Suprapubic skin (tissue), 4 donors: ENCODE measurements at regions not wholly inside any gene's neighbourhood (a gene's known extent, or its start where the extent isn't known, plus 50 kb on each side); places are given as distances from the start of the nearest gene placed in this dataset.

Experiments used
- EP300 ChIP-seq: sonication (generic); formaldehyde crosslinking; IDR thresholded peaks from one replicate; pipeline ENCODE4 v1.6.1; 2017; ENCODE audit warnings: antibody characterized with exemption
- POLR2AphosphoS5 ChIP-seq, 3 donors: sonication (generic); formaldehyde crosslinking; IDR thresholded peaks; one replicate each; pipeline ENCODE4 v1.6.1; 2017; ENCODE audit warnings: antibody characterized with exemption in 3 of 3
- TF ChIP-seq, protein P1 (sequence below), 2 donors: fragments of 200-600 bp in 1 of 2; fragments of 450-650 bp in 1 of 2; sonication (generic) in 1 of 2; IDR thresholded peaks; one replicate each; pipeline ENCODE4 v1.5.1; 2016 to 2019; ENCODE audit warnings: antibody characterized with exemption in 2 of 2, mild to moderate bottlenecking in 1 of 2, moderate library complexity in 1 of 2

DNA sequence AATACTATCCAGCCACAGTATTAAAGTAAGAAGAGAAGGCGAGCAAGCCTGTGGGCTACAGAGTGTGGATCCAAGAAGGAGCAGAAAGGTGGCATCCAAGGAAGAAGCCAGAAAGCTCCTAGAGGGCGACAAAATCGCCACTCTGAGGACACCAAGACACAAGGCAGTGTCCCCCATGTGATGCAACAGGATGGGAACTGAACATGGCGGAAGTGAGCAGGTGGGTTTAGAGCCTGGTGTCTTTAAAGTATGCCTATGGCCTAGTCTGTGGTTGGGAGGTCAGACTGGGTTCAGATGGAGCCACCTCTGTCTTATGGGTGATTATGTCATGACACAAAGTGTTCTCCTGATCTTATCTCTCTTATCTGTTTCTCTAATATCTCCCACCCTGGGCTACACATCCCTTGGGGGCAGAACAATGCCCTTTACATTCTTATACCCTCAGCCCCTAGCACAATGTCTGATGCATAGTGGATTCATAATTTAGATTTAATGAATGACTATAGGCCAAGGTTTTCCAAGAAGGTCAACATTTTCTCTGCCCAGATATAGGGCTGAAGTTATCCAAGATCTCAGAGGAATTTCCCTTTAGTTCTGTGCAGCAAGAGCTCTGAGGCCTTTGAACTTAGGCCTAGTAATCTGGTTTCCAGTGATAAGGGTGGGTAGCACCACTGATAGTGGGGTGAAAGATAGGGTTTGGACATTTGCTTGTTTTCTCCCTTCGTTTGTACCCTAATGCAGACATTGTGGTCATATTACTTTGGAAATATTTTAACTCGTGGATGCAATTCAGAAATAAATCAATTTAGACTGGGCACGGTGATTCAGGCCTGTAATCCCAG lies 167.3 kb upstream of the AKIRIN2 start:
- TF ChIP-seq, protein P1, sequence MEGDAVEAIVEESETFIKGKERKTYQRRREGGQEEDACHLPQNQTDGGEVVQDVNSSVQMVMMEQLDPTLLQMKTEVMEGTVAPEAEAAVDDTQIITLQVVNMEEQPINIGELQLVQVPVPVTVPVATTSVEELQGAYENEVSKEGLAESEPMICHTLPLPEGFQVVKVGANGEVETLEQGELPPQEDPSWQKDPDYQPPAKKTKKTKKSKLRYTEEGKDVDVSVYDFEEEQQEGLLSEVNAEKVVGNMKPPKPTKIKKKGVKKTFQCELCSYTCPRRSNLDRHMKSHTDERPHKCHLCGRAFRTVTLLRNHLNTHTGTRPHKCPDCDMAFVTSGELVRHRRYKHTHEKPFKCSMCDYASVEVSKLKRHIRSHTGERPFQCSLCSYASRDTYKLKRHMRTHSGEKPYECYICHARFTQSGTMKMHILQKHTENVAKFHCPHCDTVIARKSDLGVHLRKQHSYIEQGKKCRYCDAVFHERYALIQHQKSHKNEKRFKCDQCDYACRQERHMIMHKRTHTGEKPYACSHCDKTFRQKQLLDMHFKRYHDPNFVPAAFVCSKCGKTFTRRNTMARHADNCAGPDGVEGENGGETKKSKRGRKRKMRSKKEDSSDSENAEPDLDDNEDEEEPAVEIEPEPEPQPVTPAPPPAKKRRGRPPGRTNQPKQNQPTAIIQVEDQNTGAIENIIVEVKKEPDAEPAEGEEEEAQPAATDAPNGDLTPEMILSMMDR (IDR thresholded peaks at IDR 0.05): no peak
- TF ChIP-seq EP300: no peak
- no peak for TF ChIP-seq POLR2AphosphoS5 (IDR thresholded peaks at IDR 0.05)
